GM12878 (cell line): ENCODE measurements at regions not wholly inside any gene's neighbourhood (a gene's known extent, or its start where the extent isn't known, plus 50 kb on each side); places are given as distances from the start of the nearest gene placed in this dataset.

Source experiments
- ATAC-seq: fragments of 200-7000 bp; cut with Tn5 transposase; 3 replicates; pipeline ENCODE4 v1.9.1; 2020; ENCODE audit warnings: mild to moderate bottlenecking, moderate library complexity
- BruUV-seq: library from RNA; stranded (reverse); fragments of 400-500 nt; replicated peaks from 2 replicates; lab custom pipeline; 2021; lab: Mats Ljungman, UMichigan
- CTCF ChIA-PET: fragments of 300-600 bp; sonication (Branson Sonifier 250); formaldehyde crosslinking; extraction: SDS; loops from one replicate; lab custom pipeline; 2021; ENCODE audit warnings: inconsistent platforms; lab: Yijun Ruan, JAX
- POLR2A ChIA-PET: fragments of 350-600 bp; formaldehyde crosslinking; extraction: SDS; loops from one replicate; lab custom pipeline; 2021; ENCODE audit warnings: inconsistent platforms; lab: Charles Lee
- RAD21 ChIA-PET: fragments of 300-600 bp; sonication (Branson Sonifier 250); formaldehyde crosslinking; loops from one replicate; lab custom pipeline; 2023; ENCODE audit warnings: antibody characterized with exemption; ENCODE audit not compliant: unreplicated experiment; lab: Charles Lee
- SMC1A ChIA-PET: fragments of 300-600 bp; sonication (Branson Sonifier 250); formaldehyde crosslinking; loops from one replicate; lab custom pipeline; 2023; ENCODE audit not compliant: unreplicated experiment, uncharacterized antibody; lab: Charles Lee
- DNase-seq: peaks from one replicate; pipeline ENCODE4 v3.0.0-alpha.2; 2011; ENCODE audit warnings: low read depth, low spot score
- FAIRE-seq: peaks from 3 replicates; lab custom pipeline; 2011; peaks lifted over from hg19 to GRCh38; lab: Jason Lieb, UNC
- H2AFZ ChIP-seq: 2 replicates; pipeline ENCODE4 v1.6.0; 2011; ENCODE audit warnings: low read depth, low read length, control low read depth; ENCODE audit not compliant: control insufficient read depth
- H3K27ac ChIP-seq: 2 replicates; pipeline ENCODE4 v1.5.1; 2011; ENCODE audit warnings: control low read depth; ENCODE audit not compliant: control insufficient read depth, insufficient read depth
- H3K27me3 ChIP-seq, 2 experiments: replicated peaks in 1 of 2; 2 replicates each; pipeline versions ENCODE4 v1.6.0 to v1.6.1; 2011; ENCODE audit warnings: low read length in 1 of 2; ENCODE audit not compliant: control insufficient read depth in 2 of 2, insufficient read depth in 2 of 2
- H3K36me3 ChIP-seq, 2 experiments: 2 replicates each; pipeline ENCODE4 v1.5.1; 2011; ENCODE audit warnings: low read length in 1 of 2; ENCODE audit not compliant: control insufficient read depth in 2 of 2, insufficient read depth in 2 of 2
- H3K4me1 ChIP-seq: 2 replicates; pipeline ENCODE4 v1.6.1; 2011; ENCODE audit warnings: mild to moderate bottlenecking, low read length, moderate library complexity, mixed read lengths; ENCODE audit not compliant: control insufficient read depth, insufficient read depth
- H3K4me2 ChIP-seq: 2 replicates; pipeline ENCODE4 v1.6.0; 2011; ENCODE audit warnings: control low read depth; ENCODE audit not compliant: control insufficient read depth, insufficient read depth
- H3K4me3 ChIP-seq: fragments of 200-600 bp; sonication (generic); 2 replicates; pipeline ENCODE4 v1.5.1; 2016
- H3K79me2 ChIP-seq: 2 replicates; pipeline ENCODE4 v1.6.0; 2011; ENCODE audit warnings: low read length; ENCODE audit not compliant: control insufficient read depth, insufficient read depth
- H3K9ac ChIP-seq: 2 replicates; pipeline ENCODE4 v1.8.0; 2011; ENCODE audit warnings: low read length, control low read depth, mixed read lengths; ENCODE audit not compliant: control insufficient read depth, insufficient read depth
- H3K9me3 ChIP-seq: replicated peaks from 3 replicates; pipeline ENCODE4 v1.5.1; 2011; ENCODE audit warnings: mild to moderate bottlenecking, low read length; ENCODE audit not compliant: control insufficient read depth, insufficient read depth
- H4K20me1 ChIP-seq: 2 replicates; pipeline ENCODE4 v1.6.0; 2011; ENCODE audit not compliant: control insufficient read depth, insufficient read depth
- EZH2 ChIP-seq: IDR thresholded peaks from 2 replicates; pipeline ENCODE4 v1.6.1; 2012; ENCODE audit warnings: low read depth, mild to moderate bottlenecking, control low read depth, inconsistent platforms, low read length, borderline replicate concordance; ENCODE audit not compliant: control insufficient read depth
- PML ChIP-seq: IDR thresholded peaks from 2 replicates; pipeline ENCODE4 v1.6.1; 2012; ENCODE audit warnings: low read length, inconsistent platforms
- POLR2AphosphoS2 ChIP-seq: IDR thresholded peaks from 2 replicates; pipeline ENCODE4 v1.6.1; 2011; ENCODE audit warnings: low read depth, mild to moderate bottlenecking, low read length, improper control_type of control experiment, moderate library complexity
- POLR2AphosphoS5 ChIP-seq: IDR thresholded peaks from 2 replicates; pipeline ENCODE4 v1.6.1; 2011; ENCODE audit warnings: mild to moderate bottlenecking, low read length, inconsistent platforms
- RBBP5 ChIP-seq: fragments of 200-600 bp; sonication (generic); conservative IDR thresholded peaks from 2 replicates; pipeline ENCODE4 v1.6.1; 2016
- SMAD5 ChIP-seq: IDR thresholded peaks from 2 replicates; pipeline ENCODE4 v1.6.1; 2016; ENCODE audit warnings: antibody characterized with exemption, low read depth
- WRNIP1 ChIP-seq: IDR thresholded peaks from 2 replicates; pipeline ENCODE4 v1.6.1; 2011; ENCODE audit warnings: low read depth, low read length, improper control_type of control experiment, borderline replicate concordance
- ZNF24 ChIP-seq: fragments of 450-650 bp; IDR thresholded peaks from 2 replicates; pipeline ENCODE4 v1.6.1; 2017; ENCODE audit warnings: antibody characterized with exemption, mild to moderate bottlenecking
- WGBS: methylation state at CpG from one replicate; pipeline ENCODE4 v1.1.6; 2016; ENCODE audit warnings: low lambda C conversion rate; ENCODE audit not compliant: insufficient replicate concordance, insufficient coverage; ENCODE audit errors: missing lambda C conversion rate; 5-methylcytosine and 5-hydroxymethylcytosine counted together
- in situ Hi-C: fragments of 300-500 bp; cut with MboI; formaldehyde crosslinking; loops from 9 replicates; pipeline ENCODE4 v1.14.3; 2018; ENCODE audit warnings: mixed read lengths
- intact Hi-C: fragments of 100-400 bp; cut with micrococcal nuclease; formaldehyde crosslinking; loops from one replicate; pipeline ENCODE4 v1.14.2; 2022; ENCODE audit not compliant: unreplicated experiment
- TF ChIP-seq, protein P1 (sequence below): fragments of 450-650 bp; IDR thresholded peaks from 2 replicates; pipeline ENCODE4 v1.6.1; 2016; ENCODE audit warnings: mild to moderate bottlenecking
- TF ChIP-seq, protein P2 (sequence below): IDR thresholded peaks from 2 replicates; pipeline ENCODE4 v1.6.1; 2011; ENCODE audit warnings: borderline replicate concordance, low read depth, mild to moderate bottlenecking, moderate library complexity, low read length; ENCODE audit not compliant: insufficient read depth, poor library complexity, severe bottlenecking
- TF ChIP-seq, protein P3 (sequence below): IDR thresholded peaks from 2 replicates; pipeline ENCODE4 v1.6.1; 2011; ENCODE audit warnings: mild to moderate bottlenecking, low read depth, low read length, moderate library complexity; ENCODE audit not compliant: insufficient replicate concordance
- TF ChIP-seq, protein P4 (sequence below), 3 experiments: IDR thresholded peaks in 2 of 3; conservative IDR thresholded peaks in 1 of 3; 2 replicates each; pipeline ENCODE4 v1.5.1; 2011; ENCODE audit warnings: low read depth in 3 of 3, low read length in 3 of 3, mild to moderate bottlenecking in 3 of 3, control low read depth in 2 of 3, moderate library complexity in 2 of 3, inconsistent platforms in 1 of 3, mixed read lengths in 1 of 3; ENCODE audit not compliant: control insufficient read depth in 2 of 3, insufficient read depth in 1 of 3; ENCODE audit errors: extremely low read depth in 1 of 3

DNA sequence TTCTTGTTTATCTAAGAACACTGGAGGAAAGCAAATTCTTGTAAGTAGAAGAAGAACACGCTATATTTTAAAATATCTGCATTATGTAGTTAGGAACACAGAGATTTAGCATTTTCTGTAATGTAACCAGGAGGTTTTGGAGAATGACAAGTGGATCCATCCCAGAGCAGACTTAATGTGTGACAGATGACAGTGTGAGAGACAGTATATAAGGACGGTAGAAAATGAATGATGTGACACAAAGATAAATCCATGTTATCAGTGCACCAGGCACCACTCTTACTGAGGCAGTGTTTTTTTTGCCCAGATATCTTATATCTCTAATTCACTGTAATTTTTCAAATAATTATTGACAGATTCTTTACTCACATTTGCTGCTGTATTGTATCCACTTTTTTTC lies 239.0 kb upstream of the KCNN2 start:
- RAD21 ChIA-PET = no interaction called here
- ATAC-seq (no peak), DNase-seq (no peak), FAIRE-seq (no peak)
- in situ Hi-C loops (no loop called here), intact Hi-C loops (no loop called here)
- no peak overlapping the region for H3K27ac ChIP-seq
- H4K20me1 ChIP-seq = no peaks in the 10 kb centered on the region
- no peaks in the 10 kb centered on the region for H3K79me2 ChIP-seq
- no peak overlapping the region for H3K9ac ChIP-seq
- H3K27me3 ChIP-seq = no peaks in the 10 kb centered on the region
- H2AFZ ChIP-seq = no peak overlapping the region
- TF ChIP-seq EZH2 (no peak), ZNF24 (no peak)
- H3K4me3 ChIP-seq = no peak overlapping the region
- BruUV-seq = no TSS peak
- no peak overlapping the region for H3K4me2 ChIP-seq
- WGBS = 76% methylated on average over 2 of the region's 2 CpGs
- CTCF ChIA-PET = no interaction called here
- POLR2A ChIA-PET = no interaction called here
- H3K9me3 ChIP-seq = no peaks in the 10 kb centered on the region
- SMC1A ChIA-PET = no interaction called here
- H3K4me1 ChIP-seq = no peaks in the 10 kb centered on the region
- H3K36me3 ChIP-seq = no peaks in the 10 kb centered on the region

DNA sequence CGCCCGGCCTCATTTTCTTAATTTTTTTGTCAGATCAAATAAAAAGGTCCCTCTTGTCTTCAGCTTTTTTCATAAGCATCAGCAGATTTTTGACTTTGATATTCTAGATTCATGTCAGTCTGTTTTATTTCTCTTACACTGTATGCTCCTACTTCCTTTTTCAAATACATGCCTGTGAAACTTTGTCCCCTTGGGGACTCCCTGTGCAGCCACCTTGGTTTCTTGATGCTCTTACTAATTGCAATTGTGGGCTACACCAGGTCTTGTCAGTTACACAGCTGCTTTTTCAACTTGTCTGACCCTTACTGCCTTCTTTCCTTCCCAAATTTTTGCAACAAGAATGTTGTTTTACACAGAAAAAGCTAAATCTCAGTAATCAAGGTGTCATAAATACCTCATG lies 238.2 kb upstream of the KCNN2 start:
- no peaks in the 10 kb centered on the region for H3K4me1 ChIP-seq
- no peaks in the 10 kb centered on the region for H3K9me3 ChIP-seq
- H3K4me2 ChIP-seq = no peak overlapping the region
- FAIRE-seq (no peak), DNase-seq (no peak), ATAC-seq (peak; percentile 28; the same call in 1 of the 3 replicates)
- H3K27ac ChIP-seq = no peak overlapping the region
- H2AFZ ChIP-seq = no peak overlapping the region
- ChIA-PET SMC1A (interaction anchor here (0.6 kb wide), 1 partner anchor 504 kb away, joined by 4 read pairs; no protein-coding TSS in a partner anchor), RAD21 (no interaction called here), POLR2A (no interaction called here), CTCF (no interaction called here)
- no CpG with 5 or more reads among the region's 2 CpGs for WGBS
- no peaks in the 10 kb centered on the region for H3K27me3 ChIP-seq
- no peak overlapping the region for H3K9ac ChIP-seq
- in situ Hi-C loops (no loop called here), intact Hi-C loops (no loop called here)
- H4K20me1 ChIP-seq = no peaks in the 10 kb centered on the region
- H3K36me3 ChIP-seq = no peaks in the 10 kb centered on the region
- no peaks in the 10 kb centered on the region for H3K79me2 ChIP-seq
- BruUV-seq = no TSS peak
- H3K4me3 ChIP-seq = no peak overlapping the region
- TF ChIP-seq WRNIP1 = no peak
- no peak for TF ChIP-seq SMAD5
- TF ChIP-seq, protein P1, sequence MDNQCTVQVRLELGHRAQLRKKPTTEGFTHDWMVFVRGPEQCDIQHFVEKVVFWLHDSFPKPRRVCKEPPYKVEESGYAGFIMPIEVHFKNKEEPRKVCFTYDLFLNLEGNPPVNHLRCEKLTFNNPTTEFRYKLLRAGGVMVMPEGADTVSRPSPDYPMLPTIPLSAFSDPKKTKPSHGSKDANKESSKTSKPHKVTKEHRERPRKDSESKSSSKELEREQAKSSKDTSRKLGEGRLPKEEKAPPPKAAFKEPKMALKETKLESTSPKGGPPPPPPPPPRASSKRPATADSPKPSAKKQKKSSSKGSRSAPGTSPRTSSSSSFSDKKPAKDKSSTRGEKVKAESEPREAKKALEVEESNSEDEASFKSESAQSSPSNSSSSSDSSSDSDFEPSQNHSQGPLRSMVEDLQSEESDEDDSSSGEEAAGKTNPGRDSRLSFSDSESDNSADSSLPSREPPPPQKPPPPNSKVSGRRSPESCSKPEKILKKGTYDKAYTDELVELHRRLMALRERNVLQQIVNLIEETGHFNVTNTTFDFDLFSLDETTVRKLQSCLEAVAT = no peak
- no peak for TF ChIP-seq RBBP5
- TF ChIP-seq, protein P2, sequence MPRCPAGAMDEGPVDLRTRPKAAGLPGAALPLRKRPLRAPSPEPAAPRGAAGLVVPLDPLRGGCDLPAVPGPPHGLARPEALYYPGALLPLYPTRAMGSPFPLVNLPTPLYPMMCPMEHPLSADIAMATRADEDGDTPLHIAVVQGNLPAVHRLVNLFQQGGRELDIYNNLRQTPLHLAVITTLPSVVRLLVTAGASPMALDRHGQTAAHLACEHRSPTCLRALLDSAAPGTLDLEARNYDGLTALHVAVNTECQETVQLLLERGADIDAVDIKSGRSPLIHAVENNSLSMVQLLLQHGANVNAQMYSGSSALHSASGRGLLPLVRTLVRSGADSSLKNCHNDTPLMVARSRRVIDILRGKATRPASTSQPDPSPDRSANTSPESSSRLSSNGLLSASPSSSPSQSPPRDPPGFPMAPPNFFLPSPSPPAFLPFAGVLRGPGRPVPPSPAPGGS = no peak
- no peak for TF ChIP-seq POLR2AphosphoS2
- no peak for TF ChIP-seq PML
- no peak for TF ChIP-seq POLR2AphosphoS5
- TF ChIP-seq, protein P3, sequence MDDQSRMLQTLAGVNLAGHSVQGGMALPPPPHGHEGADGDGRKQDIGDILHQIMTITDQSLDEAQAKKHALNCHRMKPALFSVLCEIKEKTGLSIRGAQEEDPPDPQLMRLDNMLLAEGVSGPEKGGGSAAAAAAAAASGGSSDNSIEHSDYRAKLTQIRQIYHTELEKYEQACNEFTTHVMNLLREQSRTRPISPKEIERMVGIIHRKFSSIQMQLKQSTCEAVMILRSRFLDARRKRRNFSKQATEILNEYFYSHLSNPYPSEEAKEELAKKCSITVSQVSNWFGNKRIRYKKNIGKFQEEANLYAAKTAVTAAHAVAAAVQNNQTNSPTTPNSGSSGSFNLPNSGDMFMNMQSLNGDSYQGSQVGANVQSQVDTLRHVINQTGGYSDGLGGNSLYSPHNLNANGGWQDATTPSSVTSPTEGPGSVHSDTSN = no peak
- TF ChIP-seq, protein P4, sequence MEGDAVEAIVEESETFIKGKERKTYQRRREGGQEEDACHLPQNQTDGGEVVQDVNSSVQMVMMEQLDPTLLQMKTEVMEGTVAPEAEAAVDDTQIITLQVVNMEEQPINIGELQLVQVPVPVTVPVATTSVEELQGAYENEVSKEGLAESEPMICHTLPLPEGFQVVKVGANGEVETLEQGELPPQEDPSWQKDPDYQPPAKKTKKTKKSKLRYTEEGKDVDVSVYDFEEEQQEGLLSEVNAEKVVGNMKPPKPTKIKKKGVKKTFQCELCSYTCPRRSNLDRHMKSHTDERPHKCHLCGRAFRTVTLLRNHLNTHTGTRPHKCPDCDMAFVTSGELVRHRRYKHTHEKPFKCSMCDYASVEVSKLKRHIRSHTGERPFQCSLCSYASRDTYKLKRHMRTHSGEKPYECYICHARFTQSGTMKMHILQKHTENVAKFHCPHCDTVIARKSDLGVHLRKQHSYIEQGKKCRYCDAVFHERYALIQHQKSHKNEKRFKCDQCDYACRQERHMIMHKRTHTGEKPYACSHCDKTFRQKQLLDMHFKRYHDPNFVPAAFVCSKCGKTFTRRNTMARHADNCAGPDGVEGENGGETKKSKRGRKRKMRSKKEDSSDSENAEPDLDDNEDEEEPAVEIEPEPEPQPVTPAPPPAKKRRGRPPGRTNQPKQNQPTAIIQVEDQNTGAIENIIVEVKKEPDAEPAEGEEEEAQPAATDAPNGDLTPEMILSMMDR (IDR thresholded peaks at IDR 0.05 in 2 of 3, conservative IDR thresholded peaks at IDR 0.05 in 1 of 3; ENCODE audit: control insufficient read depth in 2 of 3, extremely low read depth in 1 of 3, insufficient read depth in 1 of 3, low read depth in 3 of 3, low read length in 3 of 3) = no peak
